ENCODE measurements at regions not wholly inside any gene's neighbourhood (a gene's known extent, or its start where the extent isn't known, plus 50 kb on each side); places are given as distances from the start of the nearest gene placed in this dataset.

- H3K9ac ChIP-seq (ENCODE audit: low read depth, low read length), result no peak overlapping the region
- no peaks in the 10 kb centered on the region for H3K27me3 ChIP-seq (ENCODE audit: control insufficient read depth, insufficient read depth, low read length)
- H2AFZ ChIP-seq (replicated peaks; ENCODE audit: low read length, poor library complexity), result no peak overlapping the region
- no peak overlapping the region for H3K4me2 ChIP-seq (ENCODE audit: low read depth, low read length)
- H3K4ac ChIP-seq (ENCODE audit: low read depth, low read length), result no peak overlapping the region
- no CpG with 5 or more reads among the region's 5 CpGs for WGBS, 2 experiments (ENCODE audit: extremely low coverage in 2 of 2, insufficient read length in 1 of 2)
- H3K27ac ChIP-seq (ENCODE audit: insufficient read depth, low read length), result no peak overlapping the region
- no peak overlapping the region for H3K56ac ChIP-seq (ENCODE audit: extremely low read depth, insufficient read depth, low read length)
- H2BK120ac ChIP-seq (ENCODE audit: low read depth, low read length), result no peak overlapping the region
- H2BK20ac ChIP-seq (ENCODE audit: low read depth, low read length), result no peak overlapping the region
- no peaks in the 10 kb centered on the region for H3K9me1 ChIP-seq (ENCODE audit: insufficient read depth, low read length)
- H3K4me1 ChIP-seq (ENCODE audit: control insufficient read depth, insufficient read depth, low read length), result no peaks in the 10 kb centered on the region
- TF ChIP-seq RCOR1 (IDR thresholded peaks at IDR 0.05; ENCODE audit: insufficient replicate concordance, low read length) (no peak), NFE2L2 (IDR thresholded peaks at IDR 0.05; ENCODE audit: low read depth, low read length) (no peak), BHLHE40 (IDR thresholded peaks at IDR 0.05; ENCODE audit: low read depth, low read length) (no peak), MAZ (IDR thresholded peaks at IDR 0.05; ENCODE audit: borderline replicate concordance, low read depth, low read length) (no peak), ELK1 (IDR thresholded peaks at IDR 0.05; ENCODE audit: borderline replicate concordance, low read depth, low read length) (no peak), CHD1 (IDR thresholded peaks at IDR 0.05; ENCODE audit: low read depth, low read length) (no peak), MXI1 (IDR thresholded peaks at IDR 0.05; ENCODE audit: borderline replicate concordance, low read depth, low read length) (no peak), CEBPB (IDR thresholded peaks at IDR 0.05; ENCODE audit: low read depth, low read length) (no peak), RFX5 (IDR thresholded peaks at IDR 0.05; ENCODE audit: low read depth, low read length) (no peak), POLR2A (IDR thresholded peaks at IDR 0.05; ENCODE audit: low read depth, low read length) (no peak), SMC3 (IDR thresholded peaks at IDR 0.05; ENCODE audit: low read depth, low read length) (no peak)
- TF ChIP-seq, protein P1, sequence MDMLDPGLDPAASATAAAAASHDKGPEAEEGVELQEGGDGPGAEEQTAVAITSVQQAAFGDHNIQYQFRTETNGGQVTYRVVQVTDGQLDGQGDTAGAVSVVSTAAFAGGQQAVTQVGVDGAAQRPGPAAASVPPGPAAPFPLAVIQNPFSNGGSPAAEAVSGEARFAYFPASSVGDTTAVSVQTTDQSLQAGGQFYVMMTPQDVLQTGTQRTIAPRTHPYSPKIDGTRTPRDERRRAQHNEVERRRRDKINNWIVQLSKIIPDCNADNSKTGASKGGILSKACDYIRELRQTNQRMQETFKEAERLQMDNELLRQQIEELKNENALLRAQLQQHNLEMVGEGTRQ (IDR thresholded peaks at IDR 0.05; ENCODE audit: low read depth, low read length), result no peak
- no peaks in the 10 kb centered on the region for H3K9me3 ChIP-seq (ENCODE audit: control insufficient read depth, insufficient read depth, low read length)
- H4K8ac ChIP-seq (ENCODE audit: low read depth in 2 of 2, low read length in 2 of 2), result no peak overlapping the region
- ATAC-seq (ENCODE audit: low read depth) (no peak), DNase-seq (no peak)
- H3K79me1 ChIP-seq (ENCODE audit: low read depth in 1 of 2, low read length in 2 of 2), result no peaks in the 10 kb centered on the region
- CTCF ChIA-PET, result no interaction called here
- no peak overlapping the region for H3K18ac ChIP-seq (ENCODE audit: low read depth, low read length)
- in situ Hi-C loops (cut with MboI; ENCODE audit: low sequenced_read_pairs) (no loop called here), intact Hi-C loops (cut with micrococcal nuclease) (no loop called here), dilution Hi-C loops (cut with HindIII; ENCODE audit: low sequenced_read_pairs, unreplicated experiment) (no loop called here)
- no peak overlapping the region for H2AK9ac ChIP-seq (replicated peaks; ENCODE audit: low read depth, low read length, poor library complexity)
- H4K91ac ChIP-seq (ENCODE audit: insufficient read depth, low read depth, low read length), result no peak overlapping the region
- no peak overlapping the region for H2BK15ac ChIP-seq (ENCODE audit: low read depth, low read length)
- no peak overlapping the region for H3K14ac ChIP-seq (replicated peaks; ENCODE audit: low read depth, low read length)
- H2AK5ac ChIP-seq (ENCODE audit: low read depth, low read length), result no peak overlapping the region
- no peak overlapping the region for H4K5ac ChIP-seq (ENCODE audit: low read depth, low read length)
- no peak overlapping the region for H3K23ac ChIP-seq (ENCODE audit: low read depth, low read length)
- H3K4me3 ChIP-seq (ENCODE audit: insufficient read depth, low read depth, low read length), result no peak overlapping the region
- H2BK5ac ChIP-seq (ENCODE audit: low read depth, low read length, poor library complexity, severe bottlenecking), result no peak overlapping the region
- no TSS peak for BruUV-seq (replicated peaks)
- no peaks in the 10 kb centered on the region for H4K20me1 ChIP-seq (ENCODE audit: insufficient read depth, low read length)
- POLR2A ChIA-PET (ENCODE audit: unreplicated experiment), result no interaction called here
- no peaks in the 10 kb centered on the region for H3K36me3 ChIP-seq (ENCODE audit: control insufficient read depth, insufficient read depth, low read length)
Measured at GRCh38 chr3:20528180-20528770, 342.3 kb upstream of the SGO1 start.
